ENCODE measurements at regions not wholly inside any gene's neighbourhood (a gene's known extent, or its start where the extent isn't known, plus 50 kb on each side); places are given as distances from the start of the nearest gene placed in this dataset.

DNA sequence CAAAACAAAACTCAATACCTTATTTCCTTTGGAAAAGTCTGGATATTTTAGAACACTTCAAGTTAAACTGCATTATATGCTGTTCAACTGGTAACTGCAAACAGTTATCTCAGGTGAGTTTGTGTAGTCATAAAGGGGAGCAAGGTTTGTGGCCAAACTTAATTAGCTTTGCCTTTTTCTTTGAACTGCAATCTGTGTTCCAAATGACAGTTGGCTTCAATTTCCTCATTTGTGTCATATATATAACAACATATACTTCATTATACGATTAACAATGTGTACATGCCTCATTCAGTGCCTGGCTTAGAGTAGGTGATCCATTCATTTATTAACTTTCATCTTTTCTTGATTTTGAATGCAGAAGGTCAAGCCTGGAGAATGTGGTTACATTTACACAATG is 55.8 kb downstream of the KCNE4 start:
- CTCF ChIA-PET = no interaction called here
- Mint-ChIP-seq H3K4me1 (no peaks in the 10 kb centered on the region), H3K36me3 (no peaks in the 10 kb centered on the region), H3K4me3 (no peak overlapping the region), H3K9me3 (no peaks in the 10 kb centered on the region), H3K27me3 (no peaks in the 10 kb centered on the region), H3K27ac (no peak overlapping the region)
- DNase-seq = no peak

GRCh38 chr2:223108351-223109050 is 56.5 kb downstream of the KCNE4 start:
- no peaks in the 10 kb centered on the region for H3K27me3 Mint-ChIP-seq
- H3K27ac Mint-ChIP-seq = no peak overlapping the region
- CTCF ChIA-PET = no interaction called here
- H3K36me3 Mint-ChIP-seq = no peaks in the 10 kb centered on the region
- no peak for DNase-seq
- H3K4me1 Mint-ChIP-seq = no peaks in the 10 kb centered on the region
- no peak overlapping the region for H3K4me3 Mint-ChIP-seq
- no peaks in the 10 kb centered on the region for H3K9me3 Mint-ChIP-seq

DNA sequence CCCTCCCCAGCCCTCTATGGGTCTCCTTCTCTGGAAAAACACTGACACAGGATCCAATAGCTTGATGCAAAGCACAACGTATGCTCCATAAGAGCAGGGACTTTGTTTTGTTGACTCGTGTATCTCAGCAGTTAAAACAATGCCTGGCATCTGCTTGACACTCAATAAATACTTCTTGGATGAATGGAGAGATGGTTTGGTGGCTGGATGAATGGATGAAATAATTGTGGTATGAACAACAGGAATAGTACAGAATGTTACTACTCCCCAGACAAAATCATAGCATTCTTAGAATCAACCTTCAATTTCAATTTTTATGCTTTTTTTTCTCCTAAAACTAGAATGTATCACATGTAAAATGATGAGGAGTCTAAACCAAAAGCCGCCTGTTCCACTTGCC is 57.4 kb downstream of the KCNE4 start:
- DNase-seq = no peak
- H3K4me1 Mint-ChIP-seq = no peaks in the 10 kb centered on the region
- no peaks in the 10 kb centered on the region for H3K27me3 Mint-ChIP-seq
- no peaks in the 10 kb centered on the region for H3K9me3 Mint-ChIP-seq
- CTCF ChIA-PET = no interaction called here
- no peaks in the 10 kb centered on the region for H3K36me3 Mint-ChIP-seq
- H3K27ac Mint-ChIP-seq = no peak overlapping the region
- H3K4me3 Mint-ChIP-seq = no peak overlapping the region

DNA sequence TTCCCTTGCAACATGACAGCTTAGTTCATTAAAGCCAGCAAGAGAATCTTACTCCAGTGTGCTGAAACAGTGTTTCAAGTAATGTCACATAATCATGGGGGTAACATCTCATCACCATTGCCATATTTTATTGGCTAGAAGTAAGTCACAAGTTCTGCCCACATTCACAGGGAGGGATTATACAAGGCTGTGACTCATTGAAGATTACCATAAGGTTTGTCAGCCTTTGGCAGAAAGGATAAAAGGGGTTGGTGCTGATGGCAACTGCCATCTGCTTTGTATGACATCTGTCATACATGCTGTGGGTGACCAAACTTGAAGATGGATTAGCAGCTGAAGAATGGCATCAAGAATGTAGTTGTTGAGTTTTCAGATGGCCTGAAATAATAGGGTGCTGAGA is 61.2 kb downstream of the KCNE4 start:
- Mint-ChIP-seq H3K27ac (no peak overlapping the region), H3K4me1 (no peaks in the 10 kb centered on the region), H3K4me3 (no peak overlapping the region), H3K36me3 (no peaks in the 10 kb centered on the region), H3K9me3 (no peaks in the 10 kb centered on the region), H3K27me3 (no peaks in the 10 kb centered on the region)
- DNase-seq = no peak
- CTCF ChIA-PET = no interaction called here

DNA sequence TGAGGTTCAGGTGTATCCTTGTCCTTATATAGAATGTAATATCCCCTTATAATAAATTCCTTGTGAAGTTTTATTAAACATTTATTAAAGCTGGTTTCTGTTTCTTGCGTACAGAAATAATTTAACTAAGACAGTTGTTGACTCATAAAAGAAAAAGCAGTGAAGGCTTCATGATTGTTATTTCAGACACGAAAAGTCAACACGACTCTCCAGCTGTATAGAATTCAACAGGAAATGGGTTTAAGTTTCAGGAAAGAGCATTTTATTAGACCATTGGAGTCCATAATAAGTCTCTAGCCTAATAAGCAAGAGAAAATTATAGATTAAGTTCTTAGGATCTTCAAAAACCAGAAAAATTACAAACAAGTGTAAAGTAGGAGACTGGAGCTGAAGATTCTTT is 62.2 kb downstream of the KCNE4 start:
- no peaks in the 10 kb centered on the region for H3K4me1 Mint-ChIP-seq
- CTCF ChIA-PET = interaction anchor here (1.0 kb wide), 1 partner anchor 38 kb away, joined by 3 read pairs; no protein-coding TSS in a partner anchor
- no peak overlapping the region for H3K4me3 Mint-ChIP-seq
- no peak overlapping the region for H3K27ac Mint-ChIP-seq
- H3K9me3 Mint-ChIP-seq = no peaks in the 10 kb centered on the region
- H3K27me3 Mint-ChIP-seq = no peaks in the 10 kb centered on the region
- DNase-seq = no peak
- H3K36me3 Mint-ChIP-seq = no peaks in the 10 kb centered on the region

GRCh38 chr2:223114917-223115316 is 62.9 kb downstream of the KCNE4 start:
- H3K4me1 Mint-ChIP-seq = no peaks in the 10 kb centered on the region
- CTCF ChIA-PET = interaction anchor here (1.0 kb wide), 1 partner anchor 37 kb away, joined by 3 read pairs; no protein-coding TSS in a partner anchor
- H3K27me3 Mint-ChIP-seq = no peaks in the 10 kb centered on the region
- no peak overlapping the region for H3K27ac Mint-ChIP-seq
- no peaks in the 10 kb centered on the region for H3K36me3 Mint-ChIP-seq
- no peaks in the 10 kb centered on the region for H3K9me3 Mint-ChIP-seq
- H3K4me3 Mint-ChIP-seq = no peak overlapping the region
- DNase-seq = no peak

DNA sequence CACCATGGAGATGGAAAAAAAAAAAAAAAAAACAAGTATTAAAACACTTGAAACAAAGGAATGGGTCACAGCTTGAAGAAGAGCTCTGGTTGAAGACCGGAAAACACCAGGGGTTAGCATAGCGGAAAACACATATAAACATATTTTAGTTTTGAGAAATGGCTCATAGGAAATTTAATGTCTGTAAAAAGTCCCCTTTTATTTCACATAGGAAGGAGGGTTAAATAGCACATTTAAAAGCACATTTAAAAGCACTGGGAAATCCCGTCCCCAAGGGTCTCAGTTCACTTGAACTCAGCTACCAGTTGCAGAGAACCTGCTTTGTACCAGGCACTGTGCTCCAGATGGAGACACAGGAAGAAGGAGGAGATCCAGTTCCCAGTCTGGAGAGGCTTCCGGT is 65.5 kb downstream of the KCNE4 start:
- Mint-ChIP-seq H3K4me1 (no peaks in the 10 kb centered on the region), H3K4me3 (no peak overlapping the region), H3K27me3 (no peaks in the 10 kb centered on the region), H3K36me3 (no peaks in the 10 kb centered on the region), H3K27ac (no peak overlapping the region), H3K9me3 (no peaks in the 10 kb centered on the region)
- DNase-seq = no peak
- CTCF ChIA-PET = no interaction called here

DNA sequence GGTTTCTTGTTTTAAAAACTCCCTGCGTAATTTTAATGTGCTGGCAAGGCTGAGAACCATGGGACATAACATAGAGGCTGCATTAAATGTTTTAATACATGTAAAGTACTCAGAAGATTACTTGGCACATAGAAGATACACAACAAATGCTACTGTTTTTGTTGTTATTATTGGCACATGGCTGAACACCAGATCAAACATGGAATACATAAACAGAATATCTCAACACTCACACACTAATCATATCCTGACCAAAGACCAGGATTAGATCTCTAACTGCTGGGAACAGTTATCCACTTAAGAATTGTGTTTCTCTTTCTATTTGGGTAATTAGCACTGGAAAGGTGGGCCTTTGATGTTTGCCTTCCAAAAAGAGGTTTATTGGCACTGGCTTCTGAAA is 69.3 kb downstream of the KCNE4 start:
- Mint-ChIP-seq H3K9me3 (no peaks in the 10 kb centered on the region), H3K36me3 (no peaks in the 10 kb centered on the region), H3K4me3 (no peak overlapping the region), H3K4me1 (no peaks in the 10 kb centered on the region), H3K27me3 (no peaks in the 10 kb centered on the region), H3K27ac (no peak overlapping the region)
- DNase-seq = no peak
- CTCF ChIA-PET = no interaction called here

DNA sequence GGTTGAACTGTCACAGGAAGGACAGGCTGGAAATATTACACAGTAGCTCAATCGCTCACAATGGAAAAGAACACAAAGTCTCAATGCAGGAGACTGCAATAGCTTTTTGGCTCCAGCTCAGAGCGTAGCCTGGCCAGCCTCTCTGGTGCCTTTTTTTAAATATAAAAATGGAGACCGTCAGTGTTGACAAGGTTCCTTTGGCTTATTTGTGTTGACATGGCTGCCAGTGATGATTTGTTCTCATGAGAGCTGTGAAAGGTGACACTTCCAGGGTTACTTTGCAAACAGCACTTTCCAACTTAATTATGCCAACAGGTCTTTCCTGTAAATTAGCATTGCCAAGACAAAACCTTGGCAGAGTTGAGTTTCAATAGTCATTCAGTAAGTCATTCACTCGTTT is 70.8 kb downstream of the KCNE4 start:
- Mint-ChIP-seq H3K36me3 (no peaks in the 10 kb centered on the region), H3K4me1 (no peaks in the 10 kb centered on the region), H3K27me3 (no peaks in the 10 kb centered on the region), H3K4me3 (no peak overlapping the region), H3K27ac (no peak overlapping the region), H3K9me3 (no peaks in the 10 kb centered on the region)
- CTCF ChIA-PET = no interaction called here
- no peak for DNase-seq

GRCh38 chr2:223123855-223124610 is 72.0 kb downstream of the KCNE4 start:
- DNase-seq = no peak
- CTCF ChIA-PET = no interaction called here
- Mint-ChIP-seq H3K36me3 (no peaks in the 10 kb centered on the region), H3K27me3 (no peaks in the 10 kb centered on the region), H3K27ac (no peak overlapping the region), H3K4me3 (no peak overlapping the region), H3K9me3 (no peaks in the 10 kb centered on the region), H3K4me1 (no peaks in the 10 kb centered on the region)

- H3K9me3 Mint-ChIP-seq = no peaks in the 10 kb centered on the region
- CTCF ChIA-PET = no interaction called here
- no peaks in the 10 kb centered on the region for H3K27me3 Mint-ChIP-seq
- no peak overlapping the region for H3K27ac Mint-ChIP-seq
- H3K36me3 Mint-ChIP-seq = no peaks in the 10 kb centered on the region
- DNase-seq = no peak
- no peak overlapping the region for H3K4me3 Mint-ChIP-seq
- no peaks in the 10 kb centered on the region for H3K4me1 Mint-ChIP-seq
Observed at GRCh38 chr2:223141606-223142005, 89.6 kb downstream of the KCNE4 start.

DNA sequence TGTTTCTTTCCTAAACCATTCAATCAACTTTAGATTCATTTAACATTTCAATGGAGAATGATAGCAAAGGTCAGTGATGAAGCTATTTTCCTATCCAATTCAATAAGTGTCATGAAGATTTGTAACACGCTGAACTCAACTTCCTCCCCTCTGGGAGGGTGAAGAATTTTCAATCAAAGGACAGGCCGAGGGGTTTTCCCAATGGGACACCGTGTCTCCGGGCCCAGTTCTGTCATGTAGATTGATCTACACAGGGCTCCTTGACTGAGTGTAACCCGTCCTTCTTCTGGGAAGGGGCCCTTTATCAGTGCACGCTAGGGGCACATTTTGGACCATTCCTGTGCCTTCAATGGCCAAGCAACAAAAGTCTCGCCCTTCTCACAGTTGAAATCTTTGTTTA is 90.1 kb downstream of the KCNE4 start:
- Mint-ChIP-seq H3K36me3 (no peaks in the 10 kb centered on the region), H3K4me1 (no peaks in the 10 kb centered on the region), H3K4me3 (no peak overlapping the region), H3K9me3 (no peaks in the 10 kb centered on the region), H3K27me3 (no peaks in the 10 kb centered on the region), H3K27ac (no peak overlapping the region)
- CTCF ChIA-PET = no interaction called here
- DNase-seq = no peak

- Mint-ChIP-seq H3K36me3 (no peaks in the 10 kb centered on the region), H3K4me3 (no peak overlapping the region), H3K4me1 (no peaks in the 10 kb centered on the region), H3K27me3 (no peaks in the 10 kb centered on the region), H3K27ac (no peak overlapping the region), H3K9me3 (no peaks in the 10 kb centered on the region)
- DNase-seq = no peak
- CTCF ChIA-PET = no interaction called here
Observed at GRCh38 chr2:223147431-223147830, 95.4 kb downstream of the KCNE4 start.

DNA sequence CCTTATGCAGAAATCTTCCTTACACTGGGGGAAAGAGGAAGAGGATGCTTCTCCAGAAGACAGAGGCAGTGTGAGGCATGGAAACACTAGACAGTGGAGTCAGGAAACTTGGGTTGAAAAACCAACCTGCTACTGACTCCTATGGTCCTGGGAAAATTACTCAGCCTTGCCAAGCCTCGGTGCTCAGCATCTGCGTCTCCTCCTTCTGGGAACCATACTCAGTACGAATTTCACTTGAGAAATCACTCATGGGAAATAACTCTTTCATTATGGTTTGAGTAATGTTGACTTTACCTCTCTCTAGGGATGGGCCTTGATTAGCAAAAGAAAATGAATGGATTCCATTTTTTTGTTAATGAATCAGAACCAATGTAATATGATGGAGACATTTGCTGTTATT is 96.5 kb downstream of the KCNE4 start:
- Mint-ChIP-seq H3K27ac (no peak overlapping the region), H3K9me3 (no peaks in the 10 kb centered on the region), H3K36me3 (no peaks in the 10 kb centered on the region), H3K4me3 (no peak overlapping the region), H3K4me1 (no peaks in the 10 kb centered on the region), H3K27me3 (no peaks in the 10 kb centered on the region)
- CTCF ChIA-PET = no interaction called here
- no peak for DNase-seq

DNA sequence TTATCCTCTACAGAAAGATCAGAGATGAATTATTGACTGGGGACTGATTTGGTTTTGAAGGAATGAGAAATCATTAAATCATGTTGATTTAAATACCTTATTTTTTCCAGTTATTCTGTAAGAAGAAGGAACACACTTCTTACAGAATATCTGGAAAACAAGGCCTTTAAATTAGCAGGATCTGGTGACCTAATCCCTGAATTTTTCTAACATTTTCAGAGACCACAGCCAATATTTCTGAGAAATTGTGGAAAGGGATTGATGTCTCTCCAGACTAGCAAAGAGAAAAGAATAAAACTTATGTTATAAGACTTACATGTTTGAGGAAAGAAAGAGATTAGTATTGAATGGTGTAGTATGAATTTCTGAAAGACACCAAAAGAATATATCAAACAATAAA is 104.0 kb downstream of the KCNE4 start:
- Mint-ChIP-seq H3K4me3 (no peak overlapping the region), H3K36me3 (no peaks in the 10 kb centered on the region), H3K27me3 (no peaks in the 10 kb centered on the region), H3K4me1 (no peaks in the 10 kb centered on the region), H3K27ac (no peak overlapping the region), H3K9me3 (no peaks in the 10 kb centered on the region)
- CTCF ChIA-PET = no interaction called here
- DNase-seq = no peak
